ENCODE measurements at regions not wholly inside any gene's neighbourhood (a gene's known extent, or its start where the extent isn't known, plus 50 kb on each side); places are given as distances from the start of the nearest gene placed in this dataset.

GRCh38 chr5:68419637-68420452 is 204.3 kb downstream of the PIK3R1 start:
- H3K4me1 Mint-ChIP-seq, result peaks cover 17% of the 10 kb centered on the region
- POLR2A ChIA-PET, result no interaction called here
- DNase-seq (no peak), ATAC-seq (ENCODE audit: low read depth) (no peak)
- no peak overlapping the region for H3K4me3 Mint-ChIP-seq
- no peak overlapping the region for H3K27ac Mint-ChIP-seq
- no peaks in the 10 kb centered on the region for H3K36me3 Mint-ChIP-seq
- H3K9me3 Mint-ChIP-seq, result no peaks in the 10 kb centered on the region
- no peaks in the 10 kb centered on the region for H3K27me3 Mint-ChIP-seq

GRCh38 chr5:68420476-68421344 is 205.2 kb downstream of the PIK3R1 start:
- H3K36me3 Mint-ChIP-seq, result no peaks in the 10 kb centered on the region
- DNase-seq (no peak), ATAC-seq (ENCODE audit: low read depth) (no peak)
- POLR2A ChIA-PET, result no interaction called here
- no peak overlapping the region for H3K4me3 Mint-ChIP-seq
- no peak overlapping the region for H3K27ac Mint-ChIP-seq
- peaks cover 19% of the 10 kb centered on the region for H3K4me1 Mint-ChIP-seq
- no peaks in the 10 kb centered on the region for H3K9me3 Mint-ChIP-seq
- no peaks in the 10 kb centered on the region for H3K27me3 Mint-ChIP-seq

- POLR2A ChIA-PET, result no interaction called here
- Mint-ChIP-seq H3K27ac (no peak overlapping the region), H3K4me1 (peaks cover 23% of the 10 kb centered on the region), H3K9me3 (no peaks in the 10 kb centered on the region), H3K4me3 (no peak overlapping the region), H3K27me3 (no peaks in the 10 kb centered on the region), H3K36me3 (no peaks in the 10 kb centered on the region)
- DNase-seq (no peak), ATAC-seq (ENCODE audit: low read depth) (no peak)
Observed at GRCh38 chr5:68421485-68422220, 206.1 kb downstream of the PIK3R1 start.

- no peaks in the 10 kb centered on the region for H3K9me3 Mint-ChIP-seq
- POLR2A ChIA-PET, result interaction anchor here (0.6 kb wide), 1 partner anchor 45 kb away, joined by 3 read pairs; no protein-coding TSS in a partner anchor
- H3K36me3 Mint-ChIP-seq, result no peaks in the 10 kb centered on the region
- H3K4me1 Mint-ChIP-seq, result peaks cover 23% of the 10 kb centered on the region
- H3K27me3 Mint-ChIP-seq, result no peaks in the 10 kb centered on the region
- ATAC-seq (ENCODE audit: low read depth), result no peak
- DNase-seq, result no peak
- H3K4me3 Mint-ChIP-seq, result no peak overlapping the region
- H3K27ac Mint-ChIP-seq, result no peak overlapping the region
Observed at GRCh38 chr5:68423154-68423811, 207.7 kb downstream of the PIK3R1 start.

- no peaks in the 10 kb centered on the region for H3K27me3 Mint-ChIP-seq
- H3K36me3 Mint-ChIP-seq, result no peaks in the 10 kb centered on the region
- DNase-seq, result no peak
- no peaks in the 10 kb centered on the region for H3K9me3 Mint-ChIP-seq
- H3K27ac Mint-ChIP-seq, result peak overlapping the region; percentile 67
- peak; percentile 93 for ATAC-seq (ENCODE audit: low read depth)
- peak overlapping the region; percentile 28 for H3K4me3 Mint-ChIP-seq
- POLR2A ChIA-PET, result interaction anchor here (0.9 to 1.6 kb wide), 3 partner anchors 16 to 139 kb away, joined by 3 to 5 read pairs (median 4); no protein-coding TSS in a partner anchor
- H3K4me1 Mint-ChIP-seq, result peaks cover 23% of the 10 kb centered on the region
Observed at GRCh38 chr5:68424799-68425537, 209.4 kb downstream of the PIK3R1 start.

GRCh38 chr5:68426586-68426985 is 211.0 kb downstream of the PIK3R1 start:
- no peak for DNase-seq
- Mint-ChIP-seq H3K4me3 (no peak overlapping the region), H3K36me3 (no peaks in the 10 kb centered on the region), H3K27ac (no peak overlapping the region), H3K9me3 (no peaks in the 10 kb centered on the region), H3K27me3 (peaks cover 4% of the 10 kb centered on the region), H3K4me1 (peaks cover 28% of the 10 kb centered on the region)
- ATAC-seq (ENCODE audit: low read depth), result no peak
- POLR2A ChIA-PET, result interaction anchor here (1.1 kb wide), 1 partner anchor 21 kb away, joined by 3 read pairs; no protein-coding TSS in a partner anchor

- Mint-ChIP-seq H3K27ac (no peak overlapping the region), H3K27me3 (peaks cover 6% of the 10 kb centered on the region), H3K9me3 (no peaks in the 10 kb centered on the region), H3K36me3 (no peaks in the 10 kb centered on the region), H3K4me1 (peaks cover 37% of the 10 kb centered on the region), H3K4me3 (no peak overlapping the region)
- ATAC-seq (ENCODE audit: low read depth) (no peak), DNase-seq (no peak)
- POLR2A ChIA-PET, result no interaction called here
Observed at GRCh38 chr5:68428231-68428811, 212.8 kb downstream of the PIK3R1 start.

- H3K9me3 Mint-ChIP-seq, result no peaks in the 10 kb centered on the region
- no peak overlapping the region for H3K4me3 Mint-ChIP-seq
- peaks cover 6% of the 10 kb centered on the region for H3K27me3 Mint-ChIP-seq
- peaks cover 46% of the 10 kb centered on the region for H3K4me1 Mint-ChIP-seq
- POLR2A ChIA-PET, result no interaction called here
- H3K27ac Mint-ChIP-seq, result no peak overlapping the region
- ATAC-seq (ENCODE audit: low read depth) (no peak), DNase-seq (no peak)
- no peaks in the 10 kb centered on the region for H3K36me3 Mint-ChIP-seq
Observed at GRCh38 chr5:68429510-68429909, 214.0 kb downstream of the PIK3R1 start.

- DNase-seq (no peak), ATAC-seq (ENCODE audit: low read depth) (no peak)
- peaks cover 6% of the 10 kb centered on the region for H3K27me3 Mint-ChIP-seq
- H3K4me3 Mint-ChIP-seq, result no peak overlapping the region
- no peak overlapping the region for H3K27ac Mint-ChIP-seq
- POLR2A ChIA-PET, result interaction anchor here (0.9 kb wide), 1 partner anchor 12 kb away, joined by 3 read pairs; no protein-coding TSS in a partner anchor
- H3K4me1 Mint-ChIP-seq, result peaks cover 46% of the 10 kb centered on the region
- no peaks in the 10 kb centered on the region for H3K9me3 Mint-ChIP-seq
- H3K36me3 Mint-ChIP-seq, result no peaks in the 10 kb centered on the region
Observed at GRCh38 chr5:68430279-68430678, 214.7 kb downstream of the PIK3R1 start.

GRCh38 chr5:68431186-68431585 is 215.6 kb downstream of the PIK3R1 start:
- no peak for ATAC-seq (ENCODE audit: low read depth)
- no peak overlapping the region for H3K4me3 Mint-ChIP-seq

GRCh38 chr5:68431601-68432337 is 216.2 kb downstream of the PIK3R1 start:
- Mint-ChIP-seq H3K9me3 (no peaks in the 10 kb centered on the region), H3K4me1 (peaks cover 44% of the 10 kb centered on the region), H3K4me3 (no peak overlapping the region), H3K27ac (no peak overlapping the region), H3K36me3 (no peaks in the 10 kb centered on the region), H3K27me3 (peaks cover 8% of the 10 kb centered on the region)
- DNase-seq (no peak), ATAC-seq (ENCODE audit: low read depth) (no peak)
- POLR2A ChIA-PET, result interaction anchor here (0.9 kb wide), 1 partner anchor 216 kb away, joined by 4 read pairs; the partner anchor contains the start of gene PIK3R1

More at GRCh38 chr5:68431186-68431585, 215.6 kb downstream of the PIK3R1 start:
- Mint-ChIP-seq H3K36me3 (no peaks in the 10 kb centered on the region), H3K27me3 (peaks cover 6% of the 10 kb centered on the region), H3K4me1 (peaks cover 46% of the 10 kb centered on the region), H3K27ac (no peak overlapping the region), H3K9me3 (no peaks in the 10 kb centered on the region)
- DNase-seq, result no peak
- POLR2A ChIA-PET, result interaction anchor here (0.9 kb wide), 2 partner anchors 11 to 216 kb away, joined by 3 to 4 read pairs; partner anchors contain the start of gene PIK3R1

Measured in activated naive CD8-positive, alpha-beta T cell treated with anti-CD3 and anti-CD28 coated beads, Interleukin-2, amount 10 ng/mL, durations not matched to agents 7 days and 5 days (primary cell).